Hematopoietic multipotent progenitor cell treated with erythropoietin and hydrocortisone succinate and interleukin-3 and kit ligand, for 8 days (in vitro differentiated cells): ENCODE measurements at regions not wholly inside any gene's neighbourhood (a gene's known extent, or its start where the extent isn't known, plus 50 kb on each side); places are given as distances from the start of the nearest gene placed in this dataset.

Experiments used
- DNase-seq: peaks from one replicate; pipeline ENCODE4 v3.0.0-alpha.2; 2015

- DNase-seq, result no peak
Measured at GRCh38 chr13:50365408-50366391, 350.5 kb downstream of the KCNRG start.

- no peak for DNase-seq
Measured at GRCh38 chr13:50366488-50367174, 351.4 kb downstream of the KCNRG start.

- DNase-seq, result no peak
Measured at GRCh38 chr13:50369646-50370045, 354.4 kb downstream of the KCNRG start.

DNA sequence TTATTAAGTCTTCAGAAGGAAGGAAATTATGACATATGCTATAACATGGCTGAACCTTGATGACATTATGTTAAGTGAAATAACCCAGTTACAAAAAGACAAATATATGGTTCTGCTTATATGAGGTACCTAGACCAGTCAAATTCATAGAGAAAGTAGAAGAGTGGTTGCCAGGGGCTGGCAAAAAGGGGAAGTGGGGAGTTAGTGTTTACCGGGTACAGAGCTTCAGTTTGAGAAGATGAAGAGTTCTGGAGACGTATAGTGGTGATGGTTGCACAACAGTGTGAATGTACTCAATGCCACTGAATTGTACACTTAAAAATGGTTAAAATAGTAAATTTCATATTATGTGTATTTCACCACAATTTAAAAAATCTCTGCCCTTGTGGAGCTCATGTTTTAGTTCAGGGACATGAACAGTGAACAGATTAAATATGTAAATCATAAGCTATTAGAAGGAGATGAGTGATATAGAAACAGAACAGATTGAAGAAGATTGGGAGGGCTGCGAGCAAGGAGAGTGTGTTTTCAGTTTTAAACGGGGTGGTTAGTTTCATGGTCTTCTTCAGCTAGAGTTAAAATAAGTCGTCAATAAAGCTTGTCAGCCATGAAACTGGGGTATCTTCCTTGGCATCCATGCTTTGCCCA is 355.2 kb downstream of the KCNRG start:
- DNase-seq, result peak; percentile 6

- DNase-seq, result no peak
Measured at GRCh38 chr13:50374517-50374916, 359.3 kb downstream of the KCNRG start.

- DNase-seq, result no peak
Measured at GRCh38 chr13:50375792-50376191, 360.5 kb downstream of the KCNRG start.

- no peak for DNase-seq
Measured at GRCh38 chr13:50376895-50377575, 361.8 kb downstream of the KCNRG start.

GRCh38 chr13:50377726-50378270 is 362.6 kb downstream of the KCNRG start:
- no peak for DNase-seq

GRCh38 chr13:50378509-50379044 is 363.3 kb downstream of the KCNRG start:
- DNase-seq, result no peak

- DNase-seq, result no peak
Measured at GRCh38 chr13:50379584-50379983, 364.3 kb downstream of the KCNRG start.

DNA sequence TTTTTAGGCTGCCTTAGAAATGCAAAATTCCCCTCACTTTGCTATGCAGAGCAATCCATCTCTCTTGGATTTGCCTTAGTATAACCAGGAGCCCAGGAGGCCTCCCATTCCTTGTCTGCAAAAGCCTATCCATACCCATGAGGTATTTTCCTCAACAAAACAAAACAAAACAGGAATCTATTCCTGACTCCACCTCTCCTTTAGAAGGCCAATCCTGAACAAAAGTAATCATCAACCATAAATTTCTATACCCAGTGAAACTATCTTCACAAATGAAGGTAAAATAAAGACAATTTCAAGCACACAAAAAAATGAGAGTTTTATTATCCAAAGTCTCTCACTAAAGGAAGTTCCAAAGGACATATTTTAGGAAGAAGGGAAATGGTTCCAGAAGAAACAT is 365.7 kb downstream of the KCNRG start:
- DNase-seq, result no peak

- no peak for DNase-seq
Measured at GRCh38 chr13:50382511-50382910, 367.3 kb downstream of the KCNRG start.

DNA sequence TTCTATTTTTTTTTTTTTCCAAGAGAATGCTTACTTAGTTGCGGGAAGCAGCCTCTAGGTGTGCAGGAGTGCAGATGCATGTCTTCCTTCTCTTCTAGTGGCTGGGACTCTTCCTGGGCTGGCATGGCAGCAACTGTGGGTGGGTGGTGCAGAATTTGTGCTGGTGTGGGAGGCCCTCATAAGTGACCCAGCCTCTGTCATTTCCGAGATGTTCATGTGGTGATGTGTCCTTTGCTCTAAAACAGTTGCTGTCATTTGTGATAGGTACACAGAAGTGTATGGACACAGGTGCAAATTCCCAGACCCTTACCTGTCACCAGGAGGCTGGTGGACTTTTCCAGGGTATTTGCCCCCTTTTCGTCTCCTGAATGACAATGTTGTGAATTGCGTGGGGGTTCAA is 367.7 kb downstream of the KCNRG start:
- no peak for DNase-seq

DNA sequence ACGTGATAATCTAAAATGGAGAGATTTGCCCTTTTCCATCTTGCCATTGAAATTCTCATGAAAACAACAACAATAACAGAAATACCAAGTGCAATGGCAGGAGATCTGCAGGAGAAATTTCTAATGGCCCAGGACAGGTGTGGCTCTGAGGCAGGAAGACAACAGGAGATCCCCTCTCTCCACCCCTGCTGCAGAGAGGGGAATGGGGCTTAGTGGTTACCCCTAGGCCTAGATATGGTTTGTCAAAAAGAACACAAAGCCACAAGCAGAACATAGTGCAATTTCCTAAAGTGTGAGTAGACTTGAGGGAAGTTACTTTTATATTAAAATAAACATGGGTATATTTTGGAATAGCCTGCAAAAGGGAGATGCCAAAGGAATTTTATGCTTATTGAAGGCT is 369.5 kb downstream of the KCNRG start:
- no peak for DNase-seq

DNA sequence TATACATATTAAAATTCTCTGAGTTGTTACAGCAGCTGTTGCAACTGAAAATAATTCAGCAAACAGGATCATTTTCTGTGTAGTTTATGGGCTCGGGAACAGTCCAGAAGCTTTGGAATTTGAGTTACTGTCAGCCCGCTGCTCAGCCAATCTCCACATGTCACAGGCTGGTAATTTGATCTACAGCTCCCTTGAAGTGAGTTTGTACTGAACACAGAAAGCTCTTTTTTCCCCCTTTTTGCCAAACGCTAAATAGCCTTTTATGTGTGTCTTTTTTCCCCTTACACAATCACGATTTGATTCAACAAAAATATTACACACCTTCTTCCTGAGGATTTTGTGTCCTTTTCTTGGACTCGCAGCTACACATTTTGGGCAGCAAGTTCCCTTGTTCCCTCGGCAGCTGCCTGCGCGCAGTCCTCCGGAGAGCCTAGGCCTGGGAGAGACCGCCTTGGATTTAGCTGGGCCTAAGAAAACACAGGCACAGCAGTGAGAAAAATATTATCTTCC is 371.4 kb downstream of the KCNRG start:
- no peak for DNase-seq

GRCh38 chr13:50387051-50387581 is 371.9 kb downstream of the KCNRG start:
- DNase-seq, result peak; percentile 4

DNA sequence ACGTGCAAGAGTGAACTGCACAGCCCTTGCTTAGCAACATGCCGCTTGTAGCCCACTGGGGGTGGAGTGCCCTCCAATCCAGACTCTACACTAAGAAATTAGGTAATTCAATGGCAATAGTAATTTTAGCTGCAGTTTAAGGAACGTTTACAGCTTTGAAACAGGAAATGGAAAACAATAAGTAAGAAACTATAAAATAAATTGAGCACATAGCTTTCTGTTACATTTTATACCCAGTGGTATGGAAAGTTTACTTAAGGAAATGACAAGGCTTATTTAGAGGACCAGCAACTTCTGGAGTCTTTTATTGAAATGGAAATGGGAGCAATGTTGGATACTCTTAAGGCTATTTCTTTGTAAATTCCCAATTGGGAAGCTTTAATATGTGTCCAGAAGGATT is 373.2 kb downstream of the KCNRG start:
- DNase-seq, result no peak

GRCh38 chr13:50389726-50390125 is 374.5 kb downstream of the KCNRG start:
- DNase-seq, result no peak

- no peak for DNase-seq
Measured at GRCh38 chr13:50390503-50391248, 375.4 kb downstream of the KCNRG start.

GRCh38 chr13:50392977-50393376 is 377.7 kb downstream of the KCNRG start:
- DNase-seq, result no peak

DNA sequence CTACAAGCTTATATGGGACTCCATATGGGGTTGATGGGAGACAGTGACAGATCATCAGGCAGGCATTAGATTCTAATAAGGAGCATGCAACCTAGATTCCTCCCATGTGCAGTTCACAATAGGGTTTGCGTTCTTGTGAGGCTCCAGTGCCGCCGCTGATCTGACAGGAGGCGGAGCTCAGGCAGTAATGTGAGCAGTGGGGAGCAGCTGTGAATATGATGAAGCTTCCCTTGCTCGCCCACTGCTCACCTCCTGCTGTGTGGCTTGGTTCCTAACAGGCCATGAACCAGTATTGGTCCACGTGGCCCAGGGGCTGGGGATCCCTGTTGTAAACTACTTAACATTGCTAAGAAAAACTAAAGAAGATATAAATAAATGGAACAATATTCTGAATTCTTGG is 378.4 kb downstream of the KCNRG start:
- DNase-seq, result no peak
